Activated CD4-positive, CD25-positive, alpha-beta regulatory T cell treated with anti-CD3 and anti-CD28 coated beads, Interleukin-2, amount 50 U/mL, for 72 hours (primary cell): ENCODE measurements at regions not wholly inside any gene's neighbourhood (a gene's known extent, or its start where the extent isn't known, plus 50 kb on each side); places are given as distances from the start of the nearest gene placed in this dataset.
"Not testable (repeated sequence)": the region's sequence is repeated elsewhere in the genome, so short reads cannot be mapped to it uniquely, and the experiment has no call there.

ENCODE experiments used
- DNase-seq: peaks from one replicate; pipeline ENCODE4 v3.0.0; 2021

DNA sequence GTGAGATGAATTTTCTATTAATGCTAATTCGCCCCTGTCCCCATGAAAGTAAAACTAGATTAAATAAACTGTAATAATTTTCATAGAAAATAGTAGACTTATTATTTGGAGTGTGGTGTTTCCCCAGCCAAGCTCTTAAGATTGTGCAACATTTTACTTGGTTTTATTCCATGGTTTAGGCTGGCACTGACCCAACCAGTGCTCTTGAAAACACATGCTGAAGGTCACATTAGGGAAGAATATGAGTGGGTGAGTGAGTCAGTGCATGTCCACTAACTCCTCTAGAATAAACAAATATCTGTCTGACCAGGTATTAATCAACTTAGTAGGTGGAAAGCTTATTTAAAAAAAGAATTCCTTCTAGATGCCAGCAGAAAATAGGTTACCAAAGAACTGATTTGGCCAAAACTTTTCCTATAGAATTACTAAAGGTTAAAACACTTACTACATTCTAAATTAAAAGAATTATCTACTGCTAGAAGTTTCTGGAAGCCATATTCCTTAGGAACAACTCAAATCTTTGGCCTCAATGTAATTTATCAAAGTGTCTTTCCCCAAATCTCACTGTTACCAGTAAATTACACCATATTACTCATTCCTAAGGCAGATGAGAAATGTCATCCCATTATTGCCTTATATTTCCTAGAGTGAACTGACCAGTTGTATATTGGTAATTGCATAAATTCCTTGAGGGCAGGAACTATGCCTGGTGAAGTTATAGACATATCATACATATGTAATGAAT lies 89.7 kb upstream of the RGS1 start:
- DNase-seq, result no peak

DNA sequence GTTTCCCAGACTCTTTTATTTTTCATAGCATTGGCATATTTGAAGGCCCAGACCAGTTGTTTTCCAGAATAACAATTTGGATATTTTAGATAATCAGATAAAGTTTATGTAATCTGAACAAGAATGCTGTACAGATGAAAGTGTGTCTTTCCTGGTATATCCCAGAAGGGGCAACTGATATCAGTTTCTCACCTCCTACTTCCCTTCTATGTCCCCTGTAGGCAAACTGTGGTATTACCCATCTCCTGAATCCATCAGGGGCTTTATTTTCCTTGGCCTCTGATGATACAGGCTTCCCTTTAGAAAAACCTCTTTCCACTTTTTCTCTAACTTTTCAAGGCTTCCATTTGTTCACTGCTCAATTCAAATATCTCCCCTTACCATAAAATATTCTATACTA lies 87.5 kb upstream of the RGS1 start:
- DNase-seq, result no peak

DNA sequence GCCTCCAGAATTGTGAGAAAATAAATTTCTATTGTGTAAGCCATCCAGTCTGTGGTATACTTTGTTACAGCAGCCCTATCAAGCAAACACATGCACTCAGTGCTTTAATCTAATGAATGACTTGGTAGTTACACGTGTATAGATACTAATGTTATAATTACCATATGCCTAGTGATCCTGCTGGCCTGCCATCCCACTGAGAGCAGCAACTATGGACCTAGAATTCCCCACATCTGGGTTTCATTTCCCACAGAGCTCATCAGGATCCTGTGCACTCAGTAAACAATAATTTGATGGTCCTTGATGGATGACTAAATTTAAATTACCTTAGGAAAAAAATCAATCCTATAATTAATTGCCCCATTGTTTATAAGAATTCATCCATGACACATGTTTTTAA lies 86.5 kb upstream of the RGS1 start:
- DNase-seq, result no peak

DNA sequence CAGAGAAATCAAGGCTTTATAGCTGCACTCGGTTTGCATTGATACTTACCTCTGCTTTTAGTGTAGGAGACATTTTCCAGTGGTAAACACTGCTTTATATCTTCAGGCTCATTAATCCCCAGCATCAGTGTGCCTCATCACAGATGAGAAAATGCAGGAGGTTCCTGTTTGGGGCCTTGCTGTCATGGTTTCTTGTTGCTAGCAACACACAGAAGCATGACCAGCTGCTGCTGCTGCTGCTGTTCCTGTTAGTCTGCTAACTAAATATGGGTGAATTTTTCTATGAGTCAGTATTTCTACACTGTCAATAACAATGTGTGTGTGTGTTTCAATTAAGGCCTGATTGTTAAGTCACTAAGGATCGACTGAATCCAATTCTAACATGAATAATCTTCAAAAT lies 85.8 kb upstream of the RGS1 start:
- no peak for DNase-seq

DNA sequence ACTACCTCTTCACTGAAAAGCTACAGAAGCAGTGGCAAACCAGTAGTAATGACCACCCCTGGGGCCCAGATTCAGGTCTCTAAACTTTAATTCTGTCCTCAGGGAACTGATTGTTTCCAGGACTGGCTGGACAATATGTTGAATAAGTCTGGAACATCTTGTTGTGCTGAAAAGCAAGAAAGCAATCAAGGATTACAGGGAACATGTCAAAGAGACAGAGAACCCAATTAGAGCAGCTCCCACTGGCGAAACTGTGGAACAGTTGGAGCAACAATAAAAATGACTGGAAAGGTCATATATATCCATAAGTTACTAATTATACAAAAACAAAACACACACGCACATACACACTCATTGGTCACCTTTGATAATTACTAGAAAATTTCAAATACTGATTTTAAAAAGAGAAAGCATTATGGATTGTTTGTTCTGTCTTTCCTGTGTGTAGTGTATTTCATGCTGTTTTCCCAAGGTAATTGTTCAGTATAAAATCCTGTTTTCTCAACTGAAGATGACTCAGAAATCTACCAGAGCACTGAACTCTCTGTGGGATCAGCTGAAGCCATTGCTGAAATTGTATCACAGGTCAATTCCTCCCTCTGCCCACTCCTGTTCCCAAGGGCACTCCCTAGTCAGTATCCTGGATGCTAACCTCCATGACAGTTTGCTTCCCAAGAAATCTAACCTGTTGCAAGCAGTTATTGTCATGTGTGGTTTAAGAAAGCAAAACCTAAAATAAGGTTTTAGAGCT lies 83.6 kb upstream of the RGS1 start:
- DNase-seq, result no peak

DNA sequence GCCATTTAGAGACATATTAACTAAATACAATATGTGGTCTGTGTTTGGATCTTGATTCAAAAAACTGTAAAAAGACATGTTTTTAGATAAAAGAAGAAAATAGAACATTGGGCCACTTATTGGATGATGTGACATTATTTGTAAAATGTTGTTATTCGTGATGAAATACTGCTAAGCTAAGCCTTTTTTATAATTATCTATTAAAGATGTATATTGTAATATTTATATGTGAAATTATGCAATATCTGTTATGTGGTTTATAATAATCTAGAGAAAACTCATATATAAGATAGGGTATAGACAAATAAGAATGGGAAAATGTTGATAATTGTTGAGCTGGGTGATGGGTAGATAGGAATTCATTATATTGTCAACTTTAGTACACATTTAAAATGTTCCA lies 82.0 kb upstream of the RGS1 start:
- DNase-seq, result no peak

DNA sequence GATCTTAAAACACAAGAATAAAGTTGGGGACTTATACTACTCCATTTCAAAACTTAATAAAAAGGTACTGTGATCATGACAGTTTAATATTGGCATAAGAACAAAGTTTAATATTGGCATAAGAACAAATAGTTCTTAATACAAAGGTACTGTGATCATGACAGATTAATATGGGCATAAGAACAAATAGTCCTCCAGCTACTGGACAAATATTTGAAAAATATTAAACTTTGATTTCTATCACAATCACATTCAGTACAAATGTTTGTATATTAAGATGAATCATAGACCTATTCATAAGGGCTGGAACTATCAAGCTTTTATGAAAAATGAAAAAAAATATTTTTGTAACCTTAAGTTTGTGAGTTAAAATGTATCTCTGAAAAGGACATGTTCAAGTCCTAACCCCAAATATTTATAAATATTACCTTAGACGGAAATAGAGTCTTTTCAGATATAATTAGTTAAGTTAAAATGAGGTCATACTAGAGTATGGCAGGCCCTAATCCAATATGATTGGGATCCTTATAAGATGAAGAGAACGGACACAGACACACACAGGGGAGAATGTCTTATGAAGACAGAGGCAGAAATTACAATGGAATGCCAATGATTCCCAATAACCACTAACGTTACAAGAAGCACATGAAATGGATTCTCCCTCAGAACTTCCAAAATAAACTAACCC lies 79.1 kb upstream of the RGS1 start:
- DNase-seq, result no peak

DNA sequence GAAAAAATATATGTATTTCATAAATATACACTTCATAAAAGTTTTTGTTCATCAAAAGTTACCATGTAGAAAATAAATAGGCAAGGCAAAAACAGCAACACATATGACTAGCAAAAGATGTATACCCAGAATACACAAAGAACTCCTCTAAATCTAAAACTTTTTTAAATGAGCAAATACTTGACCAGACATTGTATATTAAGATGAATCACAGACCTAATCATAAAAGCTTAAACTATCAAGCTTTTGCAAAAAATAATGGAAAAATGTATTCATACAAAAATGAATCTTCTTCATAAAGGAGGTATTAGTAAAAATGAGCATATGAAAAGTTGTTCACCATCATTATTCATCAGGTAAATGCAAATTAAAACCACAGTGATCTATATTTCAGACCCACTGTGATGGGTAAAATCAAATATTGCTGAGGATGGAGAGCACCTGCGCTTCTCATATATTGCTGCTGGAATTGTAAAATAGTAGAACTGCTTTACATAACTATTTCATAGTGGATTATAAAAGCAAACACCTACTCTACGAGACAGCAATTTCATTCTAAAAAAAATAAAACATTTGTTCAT lies 78.3 kb upstream of the RGS1 start:
- no peak for DNase-seq

DNA sequence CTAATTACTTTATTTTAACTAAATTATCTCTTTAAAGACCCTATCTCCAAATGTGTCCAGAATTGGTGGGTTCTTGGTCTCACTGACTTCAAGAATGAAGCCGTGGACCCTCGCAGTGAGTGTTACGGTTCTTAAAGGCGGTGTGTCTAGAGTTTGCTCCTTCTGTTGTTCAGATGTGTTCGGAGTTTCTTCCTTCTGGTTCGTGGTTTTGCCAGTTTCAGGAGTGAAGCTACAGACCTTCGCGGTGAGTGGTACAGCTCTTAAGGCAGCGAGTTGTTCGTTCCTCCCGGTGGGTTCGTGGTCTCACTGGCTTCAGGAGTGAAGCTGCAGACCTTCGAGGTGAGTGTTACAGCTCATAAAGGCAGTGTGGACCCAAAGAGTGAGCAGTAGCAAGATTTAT lies 77.5 kb upstream of the RGS1 start:
- DNase-seq, result not testable (repeated sequence)

DNA sequence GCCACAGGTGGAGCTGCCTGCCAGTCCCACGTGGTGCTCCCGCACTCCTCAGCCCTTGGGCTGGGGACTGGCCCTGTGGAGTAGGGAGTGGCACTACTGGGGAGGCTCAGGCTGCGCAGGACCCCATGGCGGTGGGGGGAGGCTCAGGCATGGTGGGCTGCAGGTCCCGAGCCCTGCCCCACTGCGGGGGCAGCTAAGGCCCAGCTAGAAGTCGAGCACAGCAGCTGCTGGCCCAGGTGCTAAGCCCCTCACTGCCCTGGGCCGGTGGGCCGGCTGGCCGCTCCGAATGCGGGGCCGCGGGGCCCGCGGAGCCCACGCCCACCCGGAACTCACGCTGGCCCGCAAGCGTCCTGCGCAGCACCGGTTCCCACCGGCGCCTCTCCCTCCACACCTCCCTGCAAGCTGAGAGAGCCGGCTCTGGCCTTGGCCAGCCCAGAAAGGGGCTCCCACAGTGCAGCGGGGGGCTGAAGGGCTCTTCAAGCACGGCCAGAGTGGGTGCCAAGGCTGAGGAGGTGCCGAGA lies 76.5 kb upstream of the RGS1 start:
- DNase-seq, result not testable (repeated sequence)

DNA sequence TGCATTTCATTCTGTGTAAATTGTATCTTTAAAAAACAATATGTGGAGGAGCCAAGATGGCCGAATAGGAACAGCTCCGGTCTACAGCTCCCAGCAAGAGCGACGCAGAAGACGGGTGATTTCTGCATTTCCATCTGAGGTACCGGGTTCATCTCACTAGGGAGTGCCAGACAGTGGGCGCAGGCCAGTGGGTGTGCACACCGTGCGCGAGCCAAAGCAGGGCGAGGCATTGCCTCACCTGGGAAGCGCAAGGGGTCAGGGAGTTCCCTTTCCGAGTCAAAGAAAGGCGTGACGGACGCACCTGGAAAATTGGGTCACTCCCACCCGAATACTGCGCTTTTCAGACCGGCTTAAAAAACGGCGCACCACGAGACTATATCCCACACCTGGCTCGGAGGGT lies 75.0 kb upstream of the RGS1 start:
- not testable (repeated sequence) for DNase-seq

DNA sequence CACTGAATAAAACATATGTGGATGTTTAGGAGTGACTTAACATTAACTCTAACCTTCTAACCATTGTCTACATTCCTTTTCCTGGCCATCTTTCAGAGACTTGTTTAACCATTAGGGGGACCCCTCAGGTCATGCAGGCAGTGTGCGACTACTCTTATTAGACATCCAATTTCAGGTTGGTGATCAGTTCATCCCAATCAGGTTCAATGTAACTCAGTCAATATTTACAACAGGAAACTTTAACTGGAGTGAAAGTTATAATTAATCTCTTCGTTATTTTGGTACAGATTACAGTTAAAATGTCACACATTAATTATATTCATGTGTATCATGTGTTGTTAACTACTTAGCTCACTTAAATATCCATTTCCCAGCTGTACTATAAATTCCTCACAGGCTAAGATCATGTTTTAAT lies 68.8 kb upstream of the RGS1 start:
- DNase-seq, result no peak

DNA sequence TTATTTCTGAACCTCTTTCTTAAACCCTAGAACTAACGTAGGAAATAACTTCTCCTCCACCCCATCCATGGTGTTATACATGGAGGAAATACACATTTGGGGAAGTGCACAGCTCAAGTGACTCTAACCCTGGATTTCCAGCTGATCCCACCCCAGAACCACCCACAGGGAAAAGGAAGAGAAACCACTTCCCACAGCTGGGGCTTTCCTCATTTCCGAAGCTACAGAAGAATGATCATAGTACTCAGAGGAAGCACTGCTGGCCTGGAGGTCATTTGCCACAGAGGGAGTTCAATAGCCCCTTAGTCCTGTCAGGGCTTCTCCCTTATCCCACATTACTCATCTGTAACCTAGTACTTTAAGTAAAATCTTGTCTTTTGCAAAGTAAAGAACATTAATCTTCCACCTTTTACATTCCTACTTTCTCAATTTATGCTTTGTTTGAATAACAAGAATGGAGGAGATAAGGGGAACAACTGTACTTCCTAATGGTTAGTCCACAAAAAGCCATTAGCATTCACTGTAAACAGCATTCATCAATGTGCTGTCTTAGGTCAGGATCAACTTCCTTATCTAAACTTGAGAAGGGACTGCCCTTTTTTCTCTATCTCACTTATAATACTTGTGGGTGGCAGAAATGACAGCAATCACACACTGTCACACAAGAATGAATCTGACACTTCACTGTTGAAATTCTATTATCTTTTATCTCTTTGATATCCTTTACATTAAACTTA lies 63.0 kb upstream of the RGS1 start:
- DNase-seq, result no peak

DNA sequence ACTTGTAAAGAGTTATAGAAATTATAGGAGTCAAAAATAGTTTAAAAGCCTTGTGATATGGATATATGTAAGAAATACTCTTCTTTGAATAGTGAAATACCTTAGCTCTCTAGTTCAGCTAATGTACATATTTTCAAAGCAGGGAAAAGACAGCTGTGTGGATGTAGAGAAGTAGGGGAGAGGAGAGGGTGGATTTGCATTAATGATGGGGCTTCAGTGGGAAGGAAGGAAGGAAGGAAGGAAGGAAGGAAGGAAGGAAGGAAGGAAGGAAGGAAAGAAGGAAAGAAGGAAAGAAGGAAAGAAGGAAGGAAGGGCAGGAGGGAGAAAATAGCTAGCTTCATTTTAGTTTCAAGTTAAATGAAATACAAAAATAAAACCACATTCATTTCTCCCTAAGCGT lies 62.4 kb upstream of the RGS1 start:
- no peak for DNase-seq

DNA sequence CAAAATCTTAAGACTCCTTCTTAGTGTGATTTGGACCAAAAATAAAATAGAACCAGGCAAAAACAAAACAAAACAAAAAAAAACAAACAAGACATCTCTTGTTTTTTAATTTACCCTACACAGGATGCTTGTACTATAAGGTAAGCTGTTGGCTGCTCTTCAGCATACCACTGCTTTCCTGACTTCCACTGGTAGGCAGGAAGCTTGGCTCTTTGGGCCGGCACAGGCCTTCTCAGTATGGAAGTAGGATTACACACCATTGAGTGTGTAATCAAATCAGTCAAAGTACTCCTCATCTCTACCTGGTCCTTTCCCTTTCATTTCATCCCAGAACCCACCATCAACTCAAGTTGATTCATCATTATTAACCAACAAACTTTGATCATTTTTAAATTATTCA lies 61.9 kb upstream of the RGS1 start:
- DNase-seq, result no peak

DNA sequence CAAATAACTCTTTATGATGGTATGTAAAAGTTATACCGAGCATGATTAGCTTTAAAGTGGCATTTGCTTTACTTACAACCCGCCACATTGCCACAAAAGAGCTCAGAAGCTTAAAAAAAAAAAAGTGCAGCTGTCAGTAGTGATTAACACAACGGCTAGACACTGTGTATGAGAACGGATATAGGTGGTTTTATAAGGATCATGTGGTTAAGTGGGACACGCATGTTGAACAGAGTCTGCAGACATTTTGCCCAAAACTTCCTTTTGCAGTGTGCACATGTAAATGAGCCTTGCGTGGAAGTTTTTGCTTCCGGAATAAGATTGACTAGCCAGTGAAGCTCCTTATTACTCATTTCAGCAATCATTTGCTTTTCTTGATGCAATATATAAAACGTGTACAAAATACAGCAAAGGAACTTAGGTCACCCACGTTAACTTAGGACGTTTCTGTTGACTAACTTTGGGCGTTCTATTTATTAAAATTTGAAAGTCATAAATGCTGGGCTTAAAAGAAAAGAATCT lies 58.7 kb upstream of the RGS1 start:
- no peak for DNase-seq

DNA sequence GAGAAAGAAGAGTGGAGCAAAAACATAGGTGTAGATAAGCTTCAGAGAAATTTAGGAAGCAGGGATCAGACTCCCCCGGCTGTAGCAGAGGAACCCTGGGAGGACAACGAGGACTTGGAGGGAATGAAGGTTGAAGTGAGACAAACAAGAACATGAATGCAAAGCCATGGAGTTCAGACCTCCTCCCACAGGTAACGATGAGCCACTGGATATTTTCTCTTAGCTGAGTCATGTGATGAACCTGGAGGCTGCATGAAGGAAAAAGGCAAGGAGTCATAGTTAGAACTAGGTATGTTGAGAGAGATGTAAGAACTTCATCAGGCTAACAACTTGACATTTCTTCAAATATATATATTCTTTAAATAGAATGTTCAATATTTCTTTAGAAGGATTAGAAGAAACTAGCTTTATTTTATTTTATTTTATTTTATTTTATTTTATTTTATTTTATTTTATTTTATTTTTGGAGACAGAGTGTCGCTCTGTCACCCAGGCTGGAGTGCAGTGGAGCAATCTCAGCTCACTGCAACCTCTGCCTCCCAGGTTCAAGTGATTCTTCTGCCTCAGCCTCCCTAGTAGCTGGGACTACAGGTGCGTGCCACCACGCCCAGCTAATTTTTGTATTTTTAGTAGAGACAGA lies 57.7 kb upstream of the RGS1 start:
- DNase-seq, result not testable (repeated sequence)

DNA sequence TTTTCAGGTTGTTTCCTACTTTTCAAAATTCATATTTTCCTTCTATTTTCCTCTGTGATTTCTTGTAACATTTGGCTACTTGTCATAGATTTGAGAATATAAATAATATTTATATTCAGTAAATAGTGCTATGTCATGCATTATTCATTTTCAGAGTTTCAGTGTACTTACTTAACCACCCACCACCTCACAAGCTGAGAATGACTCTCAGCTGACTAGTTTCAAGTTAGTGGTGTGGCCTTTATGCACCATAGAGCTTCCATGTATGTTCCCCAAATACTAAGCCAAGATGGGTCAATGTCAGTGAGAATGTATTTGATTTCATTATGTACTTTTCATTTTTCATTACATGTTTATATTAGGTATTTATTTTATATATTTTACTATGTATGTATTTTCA lies 56.9 kb upstream of the RGS1 start:
- no peak for DNase-seq

DNA sequence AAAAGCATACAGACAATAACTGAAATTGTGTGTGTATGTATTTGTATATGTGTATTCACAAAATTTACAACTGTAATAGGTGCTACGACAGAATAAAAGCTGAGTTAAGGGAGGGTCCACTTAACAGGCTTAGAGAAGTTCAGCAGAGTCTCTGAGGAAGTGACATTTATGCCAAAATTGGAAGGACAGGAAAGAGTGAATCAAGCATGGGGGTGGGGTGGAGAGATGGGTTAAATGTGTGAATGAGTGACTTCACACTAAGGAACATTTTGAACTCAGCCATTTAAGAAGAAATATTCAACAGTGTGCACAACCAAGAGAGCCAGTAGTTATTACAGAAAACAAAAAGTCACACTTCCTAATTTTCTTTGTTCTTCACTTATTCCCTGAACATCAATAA lies 53.8 kb upstream of the RGS1 start:
- no peak for DNase-seq

DNA sequence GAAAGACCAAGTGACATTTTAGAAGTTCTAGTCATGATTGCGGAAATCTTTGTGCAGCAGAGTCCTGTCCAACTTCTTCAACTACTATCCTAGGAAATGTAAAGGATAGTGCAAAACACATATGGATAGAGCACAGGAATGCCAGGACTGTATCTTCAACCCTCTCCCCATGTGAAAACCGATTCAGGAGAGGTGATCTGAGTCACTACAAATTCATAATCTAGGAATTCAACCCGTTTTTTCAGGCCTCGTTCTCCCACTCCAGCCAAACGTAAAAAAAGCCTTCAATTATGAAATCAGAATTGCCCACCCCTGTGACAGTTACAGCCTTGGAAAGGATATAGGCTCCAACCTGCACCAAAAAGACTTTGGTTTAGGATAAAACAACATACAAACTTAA lies 52.9 kb upstream of the RGS1 start:
- no peak for DNase-seq

DNA sequence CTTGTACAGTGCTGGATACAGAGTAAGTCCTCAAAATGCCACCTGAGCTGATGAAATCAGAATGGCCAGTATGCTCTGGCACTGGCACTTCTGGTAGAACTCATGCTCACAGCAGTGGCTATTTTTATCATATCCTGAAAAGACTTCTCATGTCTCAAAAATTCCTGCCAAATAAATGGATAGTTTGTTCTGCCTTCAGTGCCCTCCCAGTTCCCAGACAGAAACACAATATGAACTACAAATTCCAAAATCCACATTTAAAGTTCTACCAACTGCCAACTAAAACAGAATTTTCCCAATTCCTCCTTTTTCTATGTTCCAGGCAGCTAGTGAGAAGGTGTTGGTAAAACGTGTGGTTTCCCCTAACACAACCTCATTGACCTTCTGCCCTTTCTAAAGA lies 51.4 kb upstream of the RGS1 start:
- no peak for DNase-seq
